Natural killer cell (primary cell): ENCODE measurements at regions not wholly inside any gene's neighbourhood (a gene's known extent, or its start where the extent isn't known, plus 50 kb on each side); places are given as distances from the start of the nearest gene placed in this dataset.

Source experiments
- ATAC-seq, 3 donors: fragments of 150-1000 bp in 2 of 3; fragments of 200-7000 bp in 1 of 3; cut with Tn5 transposase; 1 replicate in 1 of 3; 2 replicates in 2 of 3; pipeline ENCODE4 v1.10.0; 2021; ENCODE audit warnings: mild to moderate bottlenecking in 2 of 3, moderate library complexity in 2 of 3
- DNase-seq, 2 donors: peaks; one replicate each; pipeline versions ENCODE4 v3.0.0 to v3.0.0-alpha.2; 2013 to 2021; ENCODE audit warnings: mixed read lengths in 1 of 2
- H3K27ac ChIP-seq: one replicate; pipeline ENCODE4 v1.5.1; 2013; ENCODE audit warnings: mild to moderate bottlenecking, low read length
- H3K27me3 ChIP-seq: one replicate; pipeline ENCODE4 v1.6.1; 2013; ENCODE audit warnings: low read length; ENCODE audit not compliant: control insufficient read depth, insufficient read depth
- H3K36me3 ChIP-seq: one replicate; pipeline ENCODE4 v1.6.1; 2013; ENCODE audit warnings: low read length; ENCODE audit not compliant: control insufficient read depth, insufficient read depth
- H3K4me1 ChIP-seq: one replicate; pipeline ENCODE4 v1.6.1; 2013; ENCODE audit warnings: low read length; ENCODE audit not compliant: control insufficient read depth, insufficient read depth
- H3K4me3 ChIP-seq: one replicate; pipeline ENCODE4 v1.5.1; 2013; ENCODE audit warnings: low read length
- H3K9me3 ChIP-seq: one replicate; pipeline ENCODE4 v1.6.1; 2013; ENCODE audit warnings: low read length; ENCODE audit not compliant: control insufficient read depth, insufficient read depth
- H3K27ac Mint-ChIP-seq, 2 donors: one replicate each; pipeline ENCODE4 v1.8.0; 2022; ENCODE audit warnings: mild to moderate bottlenecking in 2 of 2, mixed read lengths in 2 of 2, moderate library complexity in 1 of 2
- H3K27me3 Mint-ChIP-seq, 2 donors: one replicate each; pipeline ENCODE4 v1.8.0; 2022; ENCODE audit warnings: low read depth in 2 of 2, mixed read lengths in 2 of 2
- H3K36me3 Mint-ChIP-seq: one replicate; pipeline ENCODE4 v1.8.0; 2022; ENCODE audit warnings: mixed read lengths
- H3K4me1 Mint-ChIP-seq, 2 donors: one replicate each; pipeline ENCODE4 v1.8.0; 2022; ENCODE audit warnings: mixed read lengths in 2 of 2
- H3K4me3 Mint-ChIP-seq: one replicate; pipeline ENCODE4 v1.8.0; 2022; ENCODE audit warnings: mild to moderate bottlenecking, moderate library complexity, mixed read lengths
- H3K9me3 Mint-ChIP-seq, 2 donors: one replicate each; pipeline ENCODE4 v1.8.0; 2022; ENCODE audit warnings: mixed read lengths in 2 of 2
- CTCF ChIP-seq: fragments of 200-600 bp; IDR thresholded peaks from one replicate; pipeline ENCODE4 v1.8.0; 2022; ENCODE audit warnings: antibody characterized with exemption
- WGBS: methylation state at CpG from one replicate; pipeline ENCODE4 v1.1.7; 2013; ENCODE audit warnings: missing lambda C conversion rate; ENCODE audit not compliant: insufficient coverage; 5-methylcytosine and 5-hydroxymethylcytosine counted together
- intact Hi-C: fragments of 100-400 bp; cut with micrococcal nuclease; formaldehyde crosslinking; loops from one replicate; pipeline ENCODE4 v1.14.2; 2022

- Mint-ChIP-seq H3K27ac (no peak overlapping the region), H3K4me3 (no peak overlapping the region), H3K9me3 (peaks cover 0 to 3% of the 10 kb centered on the region in 2 donors), H3K36me3 (no peaks in the 10 kb centered on the region), H3K4me1 (no peaks in the 10 kb centered on the region), H3K27me3 (peaks cover 0 to 9% of the 10 kb centered on the region in 2 donors)
- intact Hi-C loops: no loop called here
- DNase-seq (no peak), ATAC-seq (no peak)
- H3K9me3 ChIP-seq: no peaks in the 10 kb centered on the region
- no peak overlapping the region for H3K27ac ChIP-seq
- no peak overlapping the region for H3K4me3 ChIP-seq
- H3K36me3 ChIP-seq: no peaks in the 10 kb centered on the region
- TF ChIP-seq CTCF: no peak
- WGBS: 83% methylated on average over 1 of the region's 3 CpGs
- no peaks in the 10 kb centered on the region for H3K27me3 ChIP-seq
- no peaks in the 10 kb centered on the region for H3K4me1 ChIP-seq
These were observed 57.9 kb downstream of the GPR101 start for GRCh38 chrX:136975684-136976470.

DNA sequence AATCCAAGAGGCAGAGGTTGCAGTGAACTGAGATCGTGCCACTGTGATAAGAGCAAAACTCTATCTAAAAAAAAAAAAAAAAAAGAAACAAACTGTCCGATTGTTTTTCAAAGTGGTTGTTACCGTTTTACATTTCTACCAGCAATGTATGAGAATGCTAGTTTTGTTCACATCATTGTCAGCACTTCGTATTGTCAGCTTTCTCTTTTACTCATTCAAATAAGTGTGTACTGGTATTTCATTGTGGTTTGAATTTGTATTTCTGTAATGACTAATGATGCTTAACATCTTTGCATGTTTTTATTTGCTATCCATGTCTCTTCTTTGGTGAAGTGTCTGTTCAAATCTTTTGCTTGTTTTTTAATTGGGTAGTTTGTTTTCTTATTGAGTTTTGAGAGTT is 65.8 kb downstream of the GPR101 start:
- no peaks in the 10 kb centered on the region for H3K36me3 Mint-ChIP-seq
- intact Hi-C loops: no loop called here
- H3K27me3 Mint-ChIP-seq: no peaks in the 10 kb centered on the region
- no peak for TF ChIP-seq CTCF
- no peaks in the 10 kb centered on the region for H3K4me1 Mint-ChIP-seq
- H3K4me3 ChIP-seq: no peak overlapping the region
- 100% methylated on average over 1 of the region's 4 CpGs for WGBS
- no peak overlapping the region for H3K27ac Mint-ChIP-seq
- no peak for DNase-seq
- no peaks in the 10 kb centered on the region for H3K9me3 ChIP-seq
- H3K4me3 Mint-ChIP-seq: no peak overlapping the region
- H3K36me3 ChIP-seq: no peaks in the 10 kb centered on the region
- no peaks in the 10 kb centered on the region for H3K4me1 ChIP-seq
- no peaks in the 10 kb centered on the region for H3K9me3 Mint-ChIP-seq
- no peak overlapping the region for H3K27ac ChIP-seq
- ATAC-seq: no peak
- H3K27me3 ChIP-seq: no peaks in the 10 kb centered on the region

DNA sequence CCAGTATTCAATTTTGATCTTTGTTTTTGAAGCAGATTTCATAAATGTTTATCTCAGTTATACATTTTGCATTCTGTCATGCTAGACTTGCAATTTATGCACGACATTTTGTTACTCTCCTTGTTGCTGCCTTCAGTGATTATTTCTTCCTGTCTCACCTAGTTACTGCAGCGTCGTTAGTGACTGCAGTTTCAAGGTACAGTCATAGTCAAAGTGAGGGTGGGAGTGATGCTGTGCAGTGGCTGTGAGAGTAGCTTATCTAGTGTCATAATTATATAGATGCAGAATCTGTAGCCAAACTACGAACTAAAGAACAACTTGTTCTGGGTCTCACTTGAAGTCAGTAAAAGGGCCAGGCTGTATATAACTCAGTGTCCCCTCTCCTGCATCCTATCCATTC is 69.8 kb downstream of the GPR101 start:
- H3K4me3 ChIP-seq: no peak overlapping the region
- no peaks in the 10 kb centered on the region for H3K4me1 ChIP-seq
- H3K27ac Mint-ChIP-seq: no peak overlapping the region
- H3K9me3 Mint-ChIP-seq: no peaks in the 10 kb centered on the region
- H3K9me3 ChIP-seq: no peaks in the 10 kb centered on the region
- WGBS: 62% methylated on average over 3 of the region's 4 CpGs
- H3K27ac ChIP-seq: no peak overlapping the region
- no peaks in the 10 kb centered on the region for H3K36me3 ChIP-seq
- H3K27me3 Mint-ChIP-seq: no peaks in the 10 kb centered on the region
- H3K27me3 ChIP-seq: no peaks in the 10 kb centered on the region
- no peak for TF ChIP-seq CTCF
- ATAC-seq (no peak), DNase-seq (no peak)
- H3K4me1 Mint-ChIP-seq: no peaks in the 10 kb centered on the region
- intact Hi-C loops: no loop called here
- H3K4me3 Mint-ChIP-seq: no peak overlapping the region
- H3K36me3 Mint-ChIP-seq: no peaks in the 10 kb centered on the region

DNA sequence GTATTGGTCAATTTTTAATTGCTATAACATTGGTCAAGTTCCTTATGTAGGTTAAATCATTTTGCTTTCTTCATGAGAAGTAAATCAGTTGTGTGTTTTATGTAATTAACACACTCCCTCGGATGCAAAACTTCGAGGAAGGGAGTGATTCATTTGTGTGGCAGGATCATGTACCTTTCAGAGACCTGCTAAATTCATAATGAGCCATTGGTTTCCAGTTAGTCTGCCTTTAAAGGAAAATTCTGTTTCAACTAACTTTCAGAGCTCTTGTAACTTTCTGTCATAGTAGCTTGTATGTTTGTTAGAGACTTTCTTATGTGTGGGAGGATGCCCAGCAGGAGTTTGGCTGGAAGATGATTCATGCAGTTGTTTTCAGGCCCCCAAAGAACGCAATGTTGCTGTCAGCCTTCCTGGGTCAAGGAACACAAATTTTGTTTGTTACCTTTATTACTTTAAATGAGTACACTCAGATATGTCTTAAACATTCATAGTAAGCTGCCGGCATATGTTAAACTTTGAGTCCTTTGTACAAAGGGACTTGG is 72.1 kb downstream of the GPR101 start:
- peaks cover 0 to 6% of the 10 kb centered on the region in 2 donors for H3K27me3 Mint-ChIP-seq
- WGBS: no CpG with 5 or more reads among the region's 4 CpGs
- no peak overlapping the region for H3K4me3 ChIP-seq
- H3K4me1 ChIP-seq: no peaks in the 10 kb centered on the region
- H3K27ac ChIP-seq: no peak overlapping the region
- no peak for DNase-seq
- no peak for ATAC-seq
- H3K27me3 ChIP-seq: no peaks in the 10 kb centered on the region
- no peaks in the 10 kb centered on the region for H3K4me1 Mint-ChIP-seq
- no peak overlapping the region for H3K27ac Mint-ChIP-seq
- TF ChIP-seq CTCF: no peak
- H3K9me3 Mint-ChIP-seq: no peaks in the 10 kb centered on the region
- intact Hi-C loops: no loop called here
- H3K36me3 ChIP-seq: no peaks in the 10 kb centered on the region
- no peak overlapping the region for H3K4me3 Mint-ChIP-seq
- H3K9me3 ChIP-seq: no peaks in the 10 kb centered on the region
- H3K36me3 Mint-ChIP-seq: no peaks in the 10 kb centered on the region
